Thyroid gland (tissue), 4 donors: ENCODE measurements at regions not wholly inside any gene's neighbourhood (a gene's known extent, or its start where the extent isn't known, plus 50 kb on each side); places are given as distances from the start of the nearest gene placed in this dataset.

Experiments
- POLR2A ChIP-seq, 2 donors: fragments of 450-650 bp; IDR thresholded peaks; one replicate each; pipeline ENCODE4 v1.6.1; 2017; ENCODE audit warnings: antibody characterized with exemption in 2 of 2, mild to moderate bottlenecking in 2 of 2, moderate library complexity in 1 of 2
- TF ChIP-seq, protein P1 (sequence below), 6 experiments: fragments of 200-600 bp in 3 of 6; fragments of 450-650 bp in 3 of 6; sonication (generic) in 3 of 6; IDR thresholded peaks; one replicate each; pipeline ENCODE4 v1.5.1; 2016 to 2019; ENCODE audit warnings: antibody characterized with exemption in 6 of 6, mild to moderate bottlenecking in 2 of 6, inconsistent platforms in 1 of 6, moderate library complexity in 1 of 6

DNA sequence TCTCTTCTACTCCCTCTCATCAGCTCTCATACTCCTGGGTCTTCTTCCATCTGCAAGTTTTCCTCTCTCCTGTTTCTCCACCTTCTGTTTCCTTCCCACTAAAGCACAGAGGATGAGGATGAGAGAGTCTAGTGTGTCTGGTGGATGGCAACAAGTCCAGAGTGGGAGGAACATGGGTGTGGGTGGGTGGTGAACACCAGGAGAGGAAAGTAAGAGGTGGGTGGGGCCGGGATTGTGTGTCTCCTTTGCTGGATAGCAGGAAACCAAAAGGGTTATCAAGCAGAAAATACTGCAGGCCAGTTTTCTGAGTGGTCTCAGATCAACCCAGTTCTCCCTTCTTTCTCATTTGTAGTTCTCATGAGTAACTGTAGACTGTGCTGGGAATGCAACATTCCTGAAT is 52.9 kb upstream of the EPHB1 start:
- TF ChIP-seq, protein P1, sequence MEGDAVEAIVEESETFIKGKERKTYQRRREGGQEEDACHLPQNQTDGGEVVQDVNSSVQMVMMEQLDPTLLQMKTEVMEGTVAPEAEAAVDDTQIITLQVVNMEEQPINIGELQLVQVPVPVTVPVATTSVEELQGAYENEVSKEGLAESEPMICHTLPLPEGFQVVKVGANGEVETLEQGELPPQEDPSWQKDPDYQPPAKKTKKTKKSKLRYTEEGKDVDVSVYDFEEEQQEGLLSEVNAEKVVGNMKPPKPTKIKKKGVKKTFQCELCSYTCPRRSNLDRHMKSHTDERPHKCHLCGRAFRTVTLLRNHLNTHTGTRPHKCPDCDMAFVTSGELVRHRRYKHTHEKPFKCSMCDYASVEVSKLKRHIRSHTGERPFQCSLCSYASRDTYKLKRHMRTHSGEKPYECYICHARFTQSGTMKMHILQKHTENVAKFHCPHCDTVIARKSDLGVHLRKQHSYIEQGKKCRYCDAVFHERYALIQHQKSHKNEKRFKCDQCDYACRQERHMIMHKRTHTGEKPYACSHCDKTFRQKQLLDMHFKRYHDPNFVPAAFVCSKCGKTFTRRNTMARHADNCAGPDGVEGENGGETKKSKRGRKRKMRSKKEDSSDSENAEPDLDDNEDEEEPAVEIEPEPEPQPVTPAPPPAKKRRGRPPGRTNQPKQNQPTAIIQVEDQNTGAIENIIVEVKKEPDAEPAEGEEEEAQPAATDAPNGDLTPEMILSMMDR (IDR thresholded peaks at IDR 0.05): no peak
- no peak for TF ChIP-seq POLR2A (IDR thresholded peaks at IDR 0.05)
